COLO829 (cell line): ENCODE measurements at regions not wholly inside any gene's neighbourhood (a gene's known extent, or its start where the extent isn't known, plus 50 kb on each side); places are given as distances from the start of the nearest gene placed in this dataset.

Experiments
- DNase-seq: peaks from one replicate; pipeline ENCODE4 v3.0.0; 2012; ENCODE audit warnings: low spot score

DNA sequence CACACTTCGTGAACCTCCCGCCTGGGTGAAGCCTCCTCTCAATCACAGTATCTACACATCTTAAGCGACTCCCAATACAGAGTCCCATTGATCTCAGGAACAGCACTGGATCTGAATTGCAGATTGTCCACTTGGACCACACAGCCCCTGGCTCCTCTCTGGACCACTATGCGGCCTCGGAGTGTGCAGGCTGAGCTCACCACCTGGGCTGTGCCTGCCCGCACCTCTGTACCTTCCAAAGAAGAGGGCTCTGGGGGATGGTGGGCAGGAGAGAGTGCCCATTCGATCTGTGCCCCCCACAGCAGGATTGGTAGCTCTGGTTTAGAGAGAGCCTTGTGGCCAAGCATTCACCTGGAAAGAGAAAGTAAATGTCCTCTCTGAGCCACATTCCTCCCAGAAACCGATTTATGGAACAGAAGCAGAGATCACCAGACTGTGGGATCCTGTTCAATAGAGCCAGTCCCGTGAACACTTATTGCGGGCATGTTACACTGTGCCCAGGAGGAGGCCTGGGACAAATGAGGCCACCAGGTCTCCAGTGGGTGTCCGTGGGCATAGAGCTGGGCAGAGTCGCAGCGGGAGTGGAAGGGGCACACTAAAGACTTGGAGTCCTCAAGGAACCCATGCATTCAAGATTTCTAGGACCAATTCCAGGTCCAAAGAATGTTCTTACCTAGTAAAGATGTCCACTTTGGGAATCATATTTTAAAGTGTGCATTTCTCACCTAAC is 141.6 kb upstream of the SOX1 start:
- no peak for DNase-seq

DNA sequence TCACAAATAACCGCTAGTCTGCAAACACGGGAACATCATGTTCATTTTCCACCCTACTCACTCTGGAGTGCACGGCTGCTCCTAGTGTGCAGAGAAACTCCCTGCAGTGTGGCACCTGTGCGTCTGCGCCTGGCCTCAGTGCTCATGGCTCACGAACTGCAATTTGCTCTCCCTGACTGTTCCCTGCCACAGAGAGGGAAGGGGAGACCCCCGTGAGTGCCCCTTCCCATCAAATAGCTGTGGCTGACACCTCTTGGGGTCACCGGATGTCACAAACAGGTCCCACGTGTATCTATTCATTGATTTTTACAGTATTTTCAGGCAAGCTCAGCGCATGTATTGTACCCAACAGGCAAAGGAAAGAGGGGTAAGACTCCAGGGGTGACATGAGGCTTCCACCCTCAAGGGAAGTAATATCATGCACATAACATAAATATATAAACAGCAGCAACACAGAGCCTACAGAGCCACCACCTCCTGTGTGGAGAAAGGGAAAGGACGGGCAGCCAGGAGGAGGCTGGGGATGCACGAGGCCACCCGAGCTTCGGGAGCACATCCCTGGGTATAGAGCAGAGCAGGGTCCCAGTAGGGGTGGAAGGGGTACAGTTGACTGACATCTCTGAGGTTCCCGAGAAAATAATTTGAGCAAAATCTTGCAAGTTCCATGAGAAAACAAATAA is 140.3 kb upstream of the SOX1 start:
- no peak for DNase-seq

DNA sequence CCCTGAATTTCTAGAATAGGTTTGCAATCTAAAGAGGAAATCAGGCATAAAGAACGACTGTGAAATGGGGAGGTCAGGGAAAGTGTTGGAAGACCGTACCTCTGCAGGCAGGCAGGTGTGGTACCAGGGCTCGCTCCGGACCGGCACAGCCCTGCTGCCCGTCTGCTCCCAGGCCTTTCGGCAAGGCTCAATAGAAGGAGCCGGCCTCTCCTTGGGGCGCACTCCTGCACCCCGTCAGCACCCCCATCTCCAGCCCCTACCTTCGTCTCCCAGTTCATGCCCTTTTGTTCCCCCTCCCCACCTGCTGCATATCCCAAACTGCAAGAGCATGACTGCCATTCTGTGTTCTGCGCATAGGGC is 139.8 kb upstream of the SOX1 start:
- DNase-seq, result no peak

DNA sequence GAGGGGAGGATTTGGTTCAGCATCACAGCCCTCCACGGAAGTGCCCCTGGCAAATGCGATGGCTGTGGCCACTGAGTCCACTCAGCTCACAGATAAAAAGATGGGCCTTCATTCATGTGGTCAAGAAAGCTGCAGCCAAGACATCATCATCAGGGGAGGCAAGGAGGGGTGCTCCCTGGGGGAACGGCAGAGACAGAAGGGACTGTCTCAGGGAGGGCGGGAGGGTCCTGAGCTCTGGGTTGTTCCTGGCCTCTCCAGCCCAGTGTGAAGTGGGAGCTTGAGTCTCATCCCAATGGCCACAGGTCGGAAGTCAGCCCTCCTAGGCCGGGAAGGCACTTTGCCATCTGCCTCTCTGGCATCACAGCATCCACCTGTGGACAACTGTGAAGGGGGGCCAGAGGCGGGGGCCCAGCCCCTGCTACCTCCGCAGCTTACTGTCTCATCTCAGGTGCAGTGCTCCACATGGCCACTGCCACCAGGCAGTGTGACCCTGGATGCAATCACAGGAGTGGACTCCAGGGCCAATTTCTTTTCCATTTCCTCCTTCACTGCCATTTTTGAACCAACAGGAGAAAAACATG is 137.8 kb upstream of the SOX1 start:
- DNase-seq, result no peak

DNA sequence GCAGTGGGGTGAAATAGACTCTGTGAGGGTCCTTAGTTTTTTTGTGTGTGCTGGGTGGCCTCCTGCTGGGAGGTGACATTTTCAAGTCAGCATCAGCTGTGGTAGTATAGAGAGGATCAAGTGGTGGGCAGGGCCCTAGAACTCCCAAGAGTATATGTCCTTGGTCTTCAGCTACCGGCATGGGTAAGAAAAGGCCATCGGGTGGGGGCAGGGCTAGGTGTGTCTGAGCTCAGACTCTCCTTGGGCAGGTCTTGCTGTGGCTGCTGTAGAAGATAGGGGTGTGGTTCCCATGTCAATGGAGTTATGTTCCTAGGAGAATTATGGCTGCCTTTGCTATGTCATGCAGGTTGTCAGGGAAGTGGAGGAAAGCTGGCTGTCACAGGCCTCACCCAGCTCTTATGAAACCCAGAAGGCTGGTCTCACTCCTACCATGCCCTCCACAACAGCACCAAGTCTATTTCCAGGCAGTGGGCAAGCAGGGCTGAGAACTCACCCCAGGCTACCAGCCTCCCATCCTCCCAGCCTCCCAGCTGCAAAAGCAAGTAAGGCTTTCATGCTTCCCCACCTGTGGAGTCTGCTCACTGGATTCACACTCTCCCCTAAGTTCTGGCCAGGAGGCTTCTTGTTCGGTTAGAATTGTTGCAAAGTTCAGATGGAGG is 130.6 kb upstream of the SOX1 start:
- no peak for DNase-seq

DNA sequence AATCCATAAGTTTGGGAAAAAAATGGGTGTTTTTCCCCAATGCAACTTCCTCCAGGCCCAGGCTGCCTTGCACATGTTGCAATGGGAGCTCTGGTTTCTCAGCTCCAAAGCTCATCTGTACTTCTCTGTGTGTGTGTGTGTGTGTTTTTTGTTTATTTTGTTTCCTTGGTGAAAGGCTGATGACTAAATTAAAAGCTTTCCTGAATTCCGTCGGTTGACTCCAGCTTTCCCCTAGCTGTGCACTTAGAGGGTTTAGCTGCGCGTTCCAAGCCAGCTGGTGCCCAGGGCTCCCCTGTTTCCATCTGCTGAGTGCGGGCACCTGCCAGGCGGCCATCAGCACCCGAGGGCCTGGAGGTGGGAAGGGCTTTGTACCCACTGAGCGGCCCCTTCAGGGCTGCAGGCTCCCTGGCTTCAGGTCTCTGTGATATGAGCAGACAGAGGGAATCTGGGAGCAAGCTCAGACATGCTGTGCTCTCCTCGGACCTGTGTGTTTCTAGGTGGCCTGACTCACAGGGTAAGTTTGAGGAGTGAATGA is 129.1 kb upstream of the SOX1 start:
- no peak for DNase-seq

DNA sequence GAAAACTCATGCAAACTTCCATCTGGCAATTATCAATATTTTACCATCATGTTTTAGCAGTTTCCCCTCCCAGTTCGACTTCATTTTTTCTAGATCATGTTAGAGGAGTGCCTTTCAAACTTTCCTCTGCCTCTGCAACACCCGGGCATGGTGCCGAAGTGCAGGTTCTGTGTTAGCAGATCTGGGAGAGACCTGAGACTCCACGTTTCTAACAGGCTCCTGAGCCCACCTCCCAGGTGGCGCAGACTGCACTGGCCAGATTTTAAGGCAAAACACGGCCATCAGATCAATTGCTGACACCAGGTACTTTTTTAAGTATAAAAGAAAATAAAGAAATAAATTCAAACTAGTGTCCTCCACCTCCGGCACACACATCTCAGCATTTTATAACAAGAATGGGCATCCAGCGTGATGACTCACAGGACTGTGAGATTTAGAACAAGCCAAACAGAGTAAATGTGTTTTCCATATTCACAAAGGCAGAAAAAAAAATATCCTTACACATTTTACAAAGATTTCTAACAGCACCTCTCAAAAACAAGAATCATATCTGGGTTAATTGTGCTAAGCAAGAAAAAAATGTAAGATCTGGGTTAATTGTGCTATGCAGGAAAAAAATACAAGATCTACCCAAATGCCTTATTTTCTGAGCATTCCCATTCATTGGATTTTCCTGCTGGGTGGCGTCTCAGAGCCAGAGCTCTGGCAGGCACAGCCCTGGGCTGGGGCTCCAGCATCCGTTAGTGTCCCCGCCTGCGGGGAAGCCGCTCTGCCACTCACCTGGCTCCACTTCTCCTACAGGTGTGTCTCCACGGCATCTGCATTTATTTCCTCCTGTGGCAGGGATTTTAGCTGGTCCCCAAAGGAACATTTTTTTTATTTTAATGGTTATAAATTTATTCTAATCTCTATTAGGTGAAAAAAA is 127.9 kb upstream of the SOX1 start:
- DNase-seq, result no peak

DNA sequence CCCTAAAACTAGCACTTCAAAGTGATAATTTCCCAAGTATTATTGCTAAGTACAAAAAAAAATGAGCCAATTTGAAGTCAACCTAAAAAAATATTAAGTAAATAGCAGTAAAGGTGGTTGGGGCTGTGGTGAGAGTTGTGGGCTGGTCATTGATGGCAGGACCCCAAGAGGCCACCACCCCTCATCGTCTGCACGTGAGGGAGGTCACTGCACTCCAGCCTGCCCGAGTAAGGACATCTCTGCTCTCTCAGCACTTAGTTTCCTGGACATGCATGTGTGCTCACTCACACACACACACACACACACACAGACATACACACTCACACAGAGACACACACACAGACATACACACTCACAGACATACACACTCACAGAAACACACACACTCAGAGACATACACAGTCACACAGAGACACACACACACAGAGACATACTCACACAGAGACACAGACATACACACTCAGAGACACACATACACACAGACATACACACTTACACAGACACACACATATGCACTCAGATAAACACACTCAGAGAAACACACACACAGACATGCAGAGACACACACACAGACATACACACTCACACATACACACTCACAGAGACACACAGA is 127.2 kb upstream of the SOX1 start:
- no peak for DNase-seq

DNA sequence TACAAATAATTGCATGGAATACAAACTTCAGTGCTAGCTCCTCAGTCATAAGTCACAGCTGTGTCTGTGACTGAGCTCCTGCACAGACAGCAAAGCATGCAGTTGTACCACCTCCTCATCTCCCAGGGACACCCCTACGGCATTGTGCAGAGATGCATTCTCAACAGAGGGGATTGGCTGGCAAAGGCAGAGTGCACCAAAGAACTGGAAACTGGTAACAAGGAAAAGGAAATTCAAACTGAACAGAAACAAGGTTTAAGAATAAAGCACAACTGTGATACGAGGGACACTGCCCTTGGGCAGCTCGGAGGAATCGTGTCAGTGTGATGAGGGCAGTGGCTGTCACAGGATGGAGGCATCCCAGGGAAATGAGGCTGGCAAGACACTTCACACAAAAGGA is 126.1 kb upstream of the SOX1 start:
- no peak for DNase-seq

DNA sequence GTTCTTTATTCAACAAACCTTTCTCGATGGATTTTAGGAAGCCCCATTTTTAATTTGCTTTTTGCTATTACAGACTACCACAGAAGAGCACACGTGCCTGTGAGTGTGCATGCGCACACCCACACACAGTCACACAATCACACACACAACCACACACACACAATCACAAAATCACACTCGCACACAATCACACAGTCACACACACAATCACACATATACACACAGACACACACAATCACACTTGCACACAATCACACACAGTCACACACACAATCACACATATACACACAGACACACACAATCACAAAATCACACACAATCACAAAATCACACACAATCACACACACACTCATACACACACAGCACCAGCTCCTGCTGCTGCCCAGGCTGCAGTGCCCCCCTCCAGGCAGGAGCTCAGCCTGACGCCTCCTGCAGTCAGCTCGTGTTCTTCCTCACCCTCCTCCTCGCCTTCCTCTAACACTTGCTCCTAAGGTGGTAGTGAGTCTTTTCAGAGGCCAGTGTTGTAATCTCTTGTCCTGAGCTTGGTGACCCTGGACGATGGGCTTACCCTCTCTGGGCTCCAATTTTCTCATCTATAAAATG is 125.0 kb upstream of the SOX1 start:
- DNase-seq, result no peak

DNA sequence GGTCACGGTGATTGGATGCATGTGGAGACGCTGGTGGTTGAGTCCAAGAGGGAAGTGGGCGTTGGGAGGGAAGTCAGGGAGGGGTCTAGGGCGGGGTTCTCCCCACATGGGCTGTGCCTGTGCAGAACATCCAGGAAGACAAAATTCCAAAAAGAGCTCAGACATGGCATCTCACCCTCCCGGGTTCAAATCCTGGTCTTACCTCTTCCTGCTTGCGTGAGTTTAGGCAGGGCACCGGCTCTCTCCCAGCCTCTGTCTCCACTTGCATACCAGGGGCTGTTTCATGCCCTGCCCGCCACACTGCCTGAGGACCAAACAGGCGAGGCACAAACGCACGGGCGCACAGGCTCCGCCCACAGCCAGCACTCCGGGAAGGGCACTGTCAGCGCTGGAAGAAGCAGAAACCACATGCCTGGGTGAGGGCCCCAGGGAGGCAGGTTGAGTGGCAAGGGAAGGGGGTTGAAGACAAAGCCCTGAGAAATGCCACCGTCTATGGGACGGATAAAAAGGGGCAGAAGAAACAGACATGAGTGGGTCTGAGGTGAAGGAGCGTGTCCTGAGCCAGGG is 123.6 kb upstream of the SOX1 start:
- DNase-seq, result no peak

DNA sequence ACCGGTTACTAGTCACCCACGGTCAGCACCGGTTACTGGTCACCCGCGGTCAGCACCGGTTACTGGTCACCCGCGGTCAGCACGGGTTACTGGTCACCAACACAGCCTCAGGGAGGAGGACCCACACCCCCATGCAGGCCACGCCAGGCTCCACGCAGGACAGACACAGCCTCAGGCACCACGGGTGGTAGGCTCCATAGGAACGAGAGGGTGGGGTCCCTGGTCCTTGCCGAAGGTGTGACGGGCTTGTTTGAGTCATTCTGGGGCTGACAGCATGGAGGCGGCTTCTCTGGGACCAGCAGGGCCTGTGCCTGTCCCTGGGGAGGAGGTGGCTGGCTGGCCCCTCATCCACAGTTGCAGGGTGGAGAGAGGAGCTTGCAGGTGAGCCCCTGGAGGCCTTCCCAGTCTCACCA is 122.8 kb upstream of the SOX1 start:
- DNase-seq, result no peak

DNA sequence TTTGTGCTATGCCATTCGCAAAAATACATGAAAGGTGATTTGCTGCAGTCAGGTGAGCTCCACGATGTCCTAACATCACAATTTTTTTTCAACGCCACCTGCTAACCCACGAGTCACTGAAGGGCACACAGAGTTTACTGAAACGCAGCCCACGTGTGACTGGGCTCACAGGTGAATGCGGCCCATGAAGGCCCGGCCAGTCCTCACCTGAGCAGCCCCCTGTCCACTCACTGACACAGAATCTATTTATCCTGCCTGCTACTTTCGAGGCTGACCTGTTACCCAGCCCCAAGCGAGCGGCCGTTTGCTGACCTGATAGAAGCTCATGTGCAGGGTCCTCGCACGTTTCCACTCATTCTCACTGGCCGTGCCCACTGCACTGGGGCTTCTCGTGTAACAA is 121.9 kb upstream of the SOX1 start:
- no peak for DNase-seq

DNA sequence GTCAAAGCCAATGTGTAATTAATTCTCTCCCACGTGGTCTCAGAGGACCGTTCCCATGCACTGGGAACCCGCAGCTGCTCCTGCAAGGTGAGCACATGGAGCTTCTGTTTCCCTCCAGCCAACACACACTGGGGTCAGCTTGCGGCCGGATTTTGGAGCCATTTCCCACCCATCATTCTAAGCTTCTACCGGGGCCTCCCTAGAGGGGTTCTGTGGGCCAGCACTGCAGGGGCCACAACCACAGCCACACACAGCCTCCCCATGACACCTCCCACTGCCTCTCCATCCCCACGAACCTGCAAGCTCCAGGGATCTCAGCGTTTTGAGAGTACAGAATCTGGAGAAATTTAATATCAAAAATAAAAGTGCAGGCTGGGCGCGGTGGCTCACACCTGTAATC is 120.7 kb upstream of the SOX1 start:
- DNase-seq, result no peak

DNA sequence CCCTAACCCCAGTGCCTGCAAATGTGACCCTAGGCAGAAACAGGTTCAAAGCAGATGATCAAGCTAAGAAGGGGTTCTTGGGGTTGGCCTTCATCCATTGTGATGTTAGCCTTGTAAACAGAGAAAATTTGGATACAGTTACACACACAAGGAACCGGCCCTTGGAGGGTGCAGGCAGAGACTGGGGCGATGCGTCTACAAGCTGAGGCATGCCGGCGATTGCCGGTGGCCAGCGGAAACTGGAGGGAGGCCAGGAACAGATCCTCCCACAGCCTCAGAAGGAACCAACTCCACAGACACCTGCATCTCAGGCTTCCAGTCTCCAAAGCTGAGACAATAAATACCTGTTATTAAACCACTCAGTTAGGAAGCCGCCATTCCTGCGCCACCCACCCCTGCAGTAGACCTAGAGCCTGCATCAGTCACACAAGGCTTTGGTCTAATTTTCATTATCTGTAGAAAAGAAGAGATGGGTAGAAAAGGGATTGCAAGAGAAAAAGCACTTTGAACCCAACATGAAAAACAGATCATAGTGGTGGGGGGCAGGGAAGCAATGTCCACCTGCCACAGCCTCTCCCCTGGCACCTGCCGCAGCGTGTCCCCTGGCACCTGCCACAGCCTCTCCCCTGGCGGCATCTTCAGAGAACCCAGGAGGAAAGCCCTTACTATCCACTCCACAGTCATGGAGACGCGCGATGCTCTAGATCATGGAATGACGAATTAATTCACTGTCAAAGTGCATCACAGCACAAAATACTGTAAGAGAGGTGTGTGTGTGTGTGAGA is 119.7 kb upstream of the SOX1 start:
- DNase-seq, result no peak

DNA sequence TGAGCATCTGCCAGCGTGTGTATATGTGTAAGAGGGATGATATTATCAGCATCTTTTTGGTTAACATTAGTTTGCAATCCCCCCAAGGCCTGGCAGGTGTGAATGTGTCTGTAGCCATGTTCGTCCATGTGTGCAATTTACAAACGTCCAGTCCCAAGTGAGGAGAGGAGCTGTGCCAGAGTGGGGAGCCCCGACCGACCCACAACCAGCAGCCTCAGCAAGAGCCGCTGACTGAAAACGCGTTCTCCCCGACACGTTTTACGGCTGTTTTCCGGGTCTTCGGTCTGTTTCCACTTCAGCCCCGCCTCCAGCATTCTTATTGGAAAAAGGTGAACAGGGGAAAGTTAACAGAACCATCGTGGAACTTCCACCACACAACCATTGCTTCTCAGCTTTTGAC is 119.1 kb upstream of the SOX1 start:
- DNase-seq, result no peak

DNA sequence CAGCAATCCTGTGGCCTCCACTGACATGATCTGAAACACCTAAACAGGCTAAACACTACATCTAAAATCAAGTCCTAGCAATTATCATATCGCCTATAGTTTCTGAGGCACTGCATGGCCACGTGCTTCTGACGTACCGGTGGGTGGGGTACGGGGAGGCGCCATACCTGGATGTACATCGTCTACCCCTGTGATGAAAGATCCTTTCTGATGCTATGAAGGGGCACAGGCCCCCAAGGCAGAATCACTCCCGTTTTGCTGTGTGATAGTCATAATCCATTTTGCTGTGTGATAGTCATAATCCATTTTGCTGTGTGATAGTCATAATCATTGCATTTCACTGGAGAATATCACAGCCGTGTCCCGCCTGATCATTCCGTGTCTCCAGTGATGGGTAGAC is 118.7 kb upstream of the SOX1 start:
- DNase-seq, result no peak

DNA sequence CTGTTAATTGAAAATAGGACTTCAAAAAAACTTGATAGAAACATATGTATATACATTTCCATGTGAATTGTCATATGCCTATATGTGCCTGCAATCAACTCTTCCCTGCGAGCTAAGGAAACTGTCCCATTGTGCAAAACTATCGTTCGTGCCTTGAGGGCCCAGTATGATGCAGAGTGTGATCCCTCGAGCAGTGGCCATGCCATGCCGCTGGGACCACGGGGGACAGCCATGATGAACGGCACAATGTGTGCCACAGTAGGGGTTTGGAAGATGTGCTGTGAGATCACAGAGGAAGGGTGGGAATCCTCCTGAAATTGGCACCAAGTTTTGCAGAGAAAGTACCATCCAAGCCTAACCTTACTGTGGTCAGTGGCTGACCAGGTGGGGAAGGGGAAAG is 118.1 kb upstream of the SOX1 start:
- no peak for DNase-seq

DNA sequence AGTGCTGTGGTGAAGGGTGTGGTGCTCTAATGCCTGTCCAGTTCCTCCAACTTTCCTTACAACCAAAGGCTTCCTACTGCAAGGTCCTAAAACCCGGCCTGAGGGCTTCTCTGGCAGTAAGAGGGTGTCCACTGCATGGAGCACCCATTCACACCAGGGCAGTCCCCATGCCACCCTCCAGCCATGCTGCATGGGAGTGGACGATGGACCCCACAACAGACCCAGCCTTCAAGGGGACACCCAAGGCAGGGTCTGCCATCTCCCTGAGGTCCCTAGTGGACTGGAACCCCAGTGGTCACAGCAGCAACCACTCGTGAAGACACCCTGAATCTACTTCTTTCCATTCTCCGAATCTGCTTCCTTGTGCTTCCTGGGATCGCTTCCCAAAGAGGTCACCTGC is 117.6 kb upstream of the SOX1 start:
- DNase-seq, result no peak

DNA sequence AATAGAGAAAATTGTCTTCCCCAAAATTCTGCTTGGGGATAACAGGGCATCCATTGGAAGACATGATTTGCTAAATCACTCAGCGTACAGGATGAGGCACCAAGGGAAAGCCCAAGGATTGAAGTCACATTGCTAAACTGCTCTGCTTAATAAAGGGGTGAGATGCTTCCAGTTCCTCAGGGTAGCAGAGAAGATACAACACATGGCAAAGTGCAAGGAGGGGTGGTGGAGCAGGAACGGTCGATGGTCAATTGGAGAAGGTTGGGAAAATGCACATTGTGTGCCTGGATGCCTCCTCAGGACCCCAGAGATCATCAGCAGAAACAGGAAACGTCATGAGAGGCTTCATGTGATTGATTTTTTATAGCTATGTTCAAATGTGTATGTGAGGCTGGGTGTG is 116.3 kb upstream of the SOX1 start:
- no peak for DNase-seq
